Astrocyte of the cerebellum (primary cell): ENCODE measurements at regions not wholly inside any gene's neighbourhood (a gene's known extent, or its start where the extent isn't known, plus 50 kb on each side); places are given as distances from the start of the nearest gene placed in this dataset.

ENCODE experiments used
- DNase-seq: peaks from one replicate; pipeline ENCODE4 v3.0.0-alpha.2; 2011; ENCODE audit warnings: low read depth
- H3K4me3 ChIP-seq: 2 replicates; pipeline ENCODE4 v1.5.1; 2011; ENCODE audit warnings: mild to moderate bottlenecking, low read depth, low read length, moderate library complexity
- CTCF ChIP-seq: IDR thresholded peaks from 2 replicates; pipeline ENCODE4 v1.5.1; 2012; ENCODE audit warnings: low read length, low read depth, moderate library complexity, mild to moderate bottlenecking; ENCODE audit errors: missing control alignments
- in situ Hi-C: cut with HindIII; loops from 2 replicates; pipeline ENCODE4 v1.10.0; 2017; ENCODE audit warnings: low sequenced_read_pairs

- H3K4me3 ChIP-seq = no peak overlapping the region
- DNase-seq = peak; percentile 49
Measured at GRCh38 chr4:106707776-106708463, 328.2 kb downstream of the DKK2 start.

GRCh38 chr4:106704253-106704870 is 331.8 kb downstream of the DKK2 start:
- DNase-seq = no peak
- no peak for TF ChIP-seq CTCF
- H3K4me3 ChIP-seq = no peak overlapping the region
- in situ Hi-C loops = no loop called here

More at GRCh38 chr4:106707776-106708463, 328.2 kb downstream of the DKK2 start:
- in situ Hi-C loops = no loop called here
- no peak for TF ChIP-seq CTCF

GRCh38 chr4:106700321-106700720 is 331.7 kb upstream of the GIMD1 start:
- no peak for DNase-seq
- no peak for TF ChIP-seq CTCF
- in situ Hi-C loops = no loop called here
- H3K4me3 ChIP-seq = no peak overlapping the region

- H3K4me3 ChIP-seq = no peak overlapping the region
- no peak for DNase-seq
- in situ Hi-C loops = no loop called here
- no peak for TF ChIP-seq CTCF
Measured at GRCh38 chr4:106698621-106699195, 330.1 kb upstream of the GIMD1 start.

GRCh38 chr4:106695501-106696262 is 327.1 kb upstream of the GIMD1 start:
- H3K4me3 ChIP-seq = no peak overlapping the region
- no peak for TF ChIP-seq CTCF
- in situ Hi-C loops = no loop called here
- no peak for DNase-seq

GRCh38 chr4:106694232-106694631 is 325.7 kb upstream of the GIMD1 start:
- in situ Hi-C loops = no loop called here
- no peak for TF ChIP-seq CTCF
- no peak overlapping the region for H3K4me3 ChIP-seq
- DNase-seq = no peak
